Endothelial cell (in vitro differentiated cells): ENCODE measurements at regions not wholly inside any gene's neighbourhood (a gene's known extent, or its start where the extent isn't known, plus 50 kb on each side); places are given as distances from the start of the nearest gene placed in this dataset.

Source experiments
- DNase-seq: peaks from one replicate; pipeline ENCODE4 v3.0.0; 2021; ENCODE audit warnings: low spot score
- H3K27ac Mint-ChIP-seq: one replicate; pipeline ENCODE4 v1.8.0; 2021; ENCODE audit warnings: mixed read lengths, inconsistent platforms; ENCODE audit not compliant: unreplicated experiment
- H3K27me3 Mint-ChIP-seq: one replicate; pipeline ENCODE4 v1.8.0; 2021; ENCODE audit warnings: mild to moderate bottlenecking, moderate library complexity, mixed read lengths, inconsistent platforms; ENCODE audit not compliant: unreplicated experiment
- H3K36me3 Mint-ChIP-seq: one replicate; pipeline ENCODE4 v1.8.0; 2021; ENCODE audit warnings: mild to moderate bottlenecking, low read depth, mixed read lengths, inconsistent platforms; ENCODE audit not compliant: unreplicated experiment
- H3K4me1 Mint-ChIP-seq: one replicate; pipeline ENCODE4 v1.8.0; 2021; ENCODE audit warnings: mild to moderate bottlenecking, mixed read lengths, inconsistent platforms; ENCODE audit not compliant: unreplicated experiment
- H3K4me3 Mint-ChIP-seq: one replicate; pipeline ENCODE4 v1.8.0; 2021; ENCODE audit warnings: mild to moderate bottlenecking, mixed read lengths, inconsistent platforms; ENCODE audit not compliant: unreplicated experiment
- H3K9me3 Mint-ChIP-seq: one replicate; pipeline ENCODE4 v1.8.0; 2021; ENCODE audit warnings: mixed read lengths, inconsistent platforms; ENCODE audit not compliant: unreplicated experiment
- TF ChIP-seq, protein P1 (sequence below): fragments of 200-600 bp; sonication (generic); IDR thresholded peaks from one replicate; pipeline ENCODE4 v1.5.0; 2021; ENCODE audit warnings: antibody characterized with exemption; ENCODE audit not compliant: unreplicated experiment

GRCh38 chr3:59380146-59380545, 330.3 kb upstream of the CFAP20DC start:
- Mint-ChIP-seq H3K27ac (no peak overlapping the region), H3K27me3 (no peaks in the 10 kb centered on the region), H3K4me3 (no peak overlapping the region)

GRCh38 chr3:59374818-59375211, 325.0 kb upstream of the CFAP20DC start:
- peak; percentile 25 for DNase-seq
- no peaks in the 10 kb centered on the region for H3K27me3 Mint-ChIP-seq
- H3K9me3 Mint-ChIP-seq, result no peaks in the 10 kb centered on the region
- H3K4me1 Mint-ChIP-seq, result peaks cover 11% of the 10 kb centered on the region
- H3K36me3 Mint-ChIP-seq, result no peaks in the 10 kb centered on the region
- no peak overlapping the region for H3K4me3 Mint-ChIP-seq
- TF ChIP-seq, protein P1, sequence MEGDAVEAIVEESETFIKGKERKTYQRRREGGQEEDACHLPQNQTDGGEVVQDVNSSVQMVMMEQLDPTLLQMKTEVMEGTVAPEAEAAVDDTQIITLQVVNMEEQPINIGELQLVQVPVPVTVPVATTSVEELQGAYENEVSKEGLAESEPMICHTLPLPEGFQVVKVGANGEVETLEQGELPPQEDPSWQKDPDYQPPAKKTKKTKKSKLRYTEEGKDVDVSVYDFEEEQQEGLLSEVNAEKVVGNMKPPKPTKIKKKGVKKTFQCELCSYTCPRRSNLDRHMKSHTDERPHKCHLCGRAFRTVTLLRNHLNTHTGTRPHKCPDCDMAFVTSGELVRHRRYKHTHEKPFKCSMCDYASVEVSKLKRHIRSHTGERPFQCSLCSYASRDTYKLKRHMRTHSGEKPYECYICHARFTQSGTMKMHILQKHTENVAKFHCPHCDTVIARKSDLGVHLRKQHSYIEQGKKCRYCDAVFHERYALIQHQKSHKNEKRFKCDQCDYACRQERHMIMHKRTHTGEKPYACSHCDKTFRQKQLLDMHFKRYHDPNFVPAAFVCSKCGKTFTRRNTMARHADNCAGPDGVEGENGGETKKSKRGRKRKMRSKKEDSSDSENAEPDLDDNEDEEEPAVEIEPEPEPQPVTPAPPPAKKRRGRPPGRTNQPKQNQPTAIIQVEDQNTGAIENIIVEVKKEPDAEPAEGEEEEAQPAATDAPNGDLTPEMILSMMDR, result no peak
- H3K27ac Mint-ChIP-seq, result peak overlapping the region; percentile 39

More at GRCh38 chr3:59380146-59380545, 330.3 kb upstream of the CFAP20DC start:
- Mint-ChIP-seq H3K9me3 (no peaks in the 10 kb centered on the region), H3K4me1 (no peaks in the 10 kb centered on the region), H3K36me3 (no peaks in the 10 kb centered on the region)
- DNase-seq, result no peak
- TF ChIP-seq, protein P1, result no peak

DNA sequence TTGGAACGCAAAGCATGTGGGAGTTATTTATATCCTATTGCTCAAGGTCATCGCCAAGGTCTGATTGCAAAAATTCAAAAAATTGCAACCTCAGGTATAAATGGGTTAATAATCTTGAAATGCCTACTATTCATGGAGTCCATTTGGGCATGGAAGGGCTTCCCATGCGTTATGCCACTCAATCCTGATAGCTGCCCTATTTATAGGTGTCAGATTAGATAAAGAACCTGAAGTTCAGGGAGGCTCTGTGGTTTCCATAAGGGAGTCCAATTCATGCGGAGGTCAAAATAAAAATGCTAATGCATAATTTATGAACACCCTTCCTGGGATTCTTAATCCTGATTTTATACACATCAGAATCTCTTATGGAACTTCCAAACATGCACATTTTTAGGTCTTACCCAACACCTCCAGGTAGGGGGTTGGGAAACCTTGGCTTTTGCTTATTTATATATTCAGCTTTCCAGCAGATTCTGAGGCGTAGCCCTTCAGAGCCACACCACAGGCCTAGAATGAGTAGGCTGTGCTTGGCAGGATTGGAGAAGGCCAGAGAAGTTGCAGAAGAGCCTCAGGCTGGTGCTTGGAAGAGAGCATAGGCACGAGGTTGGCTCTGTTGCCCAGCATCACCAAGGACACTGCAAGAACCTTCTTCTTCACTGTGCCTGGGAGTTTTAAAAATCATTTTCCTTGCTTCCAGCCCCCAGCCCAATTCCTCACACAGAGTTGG, 324.4 kb upstream of the CFAP20DC start:
- Mint-ChIP-seq H3K27me3 (no peaks in the 10 kb centered on the region), H3K36me3 (no peaks in the 10 kb centered on the region), H3K4me1 (peaks cover 16% of the 10 kb centered on the region), H3K27ac (peak overlapping the region; percentile 39), H3K4me3 (no peak overlapping the region), H3K9me3 (no peaks in the 10 kb centered on the region)
- TF ChIP-seq, protein P1, result no peak
- no peak for DNase-seq

GRCh38 chr3:59372346-59372745, 322.5 kb upstream of the CFAP20DC start:
- Mint-ChIP-seq H3K36me3 (no peaks in the 10 kb centered on the region), H3K9me3 (no peaks in the 10 kb centered on the region), H3K27me3 (no peaks in the 10 kb centered on the region), H3K27ac (no peak overlapping the region), H3K4me3 (no peak overlapping the region), H3K4me1 (peaks cover 21% of the 10 kb centered on the region)
- TF ChIP-seq, protein P1, result no peak
- no peak for DNase-seq

- peaks cover 16% of the 10 kb centered on the region for H3K4me1 Mint-ChIP-seq
- no peak overlapping the region for H3K27ac Mint-ChIP-seq
- no peaks in the 10 kb centered on the region for H3K27me3 Mint-ChIP-seq
- H3K4me3 Mint-ChIP-seq, result no peak overlapping the region
- H3K36me3 Mint-ChIP-seq, result no peaks in the 10 kb centered on the region
- TF ChIP-seq, protein P1, result no peak
- no peaks in the 10 kb centered on the region for H3K9me3 Mint-ChIP-seq
- no peak for DNase-seq
These were observed 319.3 kb upstream of the CFAP20DC start for GRCh38 chr3:59368900-59369675.
